Vagina (tissue), 2 donors: ENCODE measurements at regions not wholly inside any gene's neighbourhood (a gene's known extent, or its start where the extent isn't known, plus 50 kb on each side); places are given as distances from the start of the nearest gene placed in this dataset.
"Not testable (repeated sequence)": the region's sequence is repeated elsewhere in the genome, so short reads cannot be mapped to it uniquely, and the experiment has no call there.

Experiments used
- POLR2A ChIP-seq, 2 donors: fragments of 450-650 bp; IDR thresholded peaks; one replicate each; pipeline ENCODE4 v1.6.1; 2017; ENCODE audit warnings: antibody characterized with exemption in 2 of 2, mild to moderate bottlenecking in 2 of 2, moderate library complexity in 2 of 2
- POLR2AphosphoS5 ChIP-seq, 2 donors: sonication (generic); formaldehyde crosslinking; IDR thresholded peaks; one replicate each; pipeline ENCODE4 v1.9.0; 2017; ENCODE audit warnings: antibody characterized with exemption in 2 of 2, mild to moderate bottlenecking in 2 of 2, low read depth in 1 of 2; ENCODE audit not compliant: insufficient read depth in 1 of 2
- TF ChIP-seq, protein P1 (sequence below), 3 experiments: fragments of 450-650 bp in 2 of 3; fragments of 200-600 bp in 1 of 3; sonication (generic) in 1 of 3; IDR thresholded peaks; one replicate each; pipeline ENCODE4 v1.5.1; 2017 to 2019; ENCODE audit warnings: antibody characterized with exemption in 3 of 3, mild to moderate bottlenecking in 2 of 3, moderate library complexity in 2 of 3

- TF ChIP-seq, protein P1, sequence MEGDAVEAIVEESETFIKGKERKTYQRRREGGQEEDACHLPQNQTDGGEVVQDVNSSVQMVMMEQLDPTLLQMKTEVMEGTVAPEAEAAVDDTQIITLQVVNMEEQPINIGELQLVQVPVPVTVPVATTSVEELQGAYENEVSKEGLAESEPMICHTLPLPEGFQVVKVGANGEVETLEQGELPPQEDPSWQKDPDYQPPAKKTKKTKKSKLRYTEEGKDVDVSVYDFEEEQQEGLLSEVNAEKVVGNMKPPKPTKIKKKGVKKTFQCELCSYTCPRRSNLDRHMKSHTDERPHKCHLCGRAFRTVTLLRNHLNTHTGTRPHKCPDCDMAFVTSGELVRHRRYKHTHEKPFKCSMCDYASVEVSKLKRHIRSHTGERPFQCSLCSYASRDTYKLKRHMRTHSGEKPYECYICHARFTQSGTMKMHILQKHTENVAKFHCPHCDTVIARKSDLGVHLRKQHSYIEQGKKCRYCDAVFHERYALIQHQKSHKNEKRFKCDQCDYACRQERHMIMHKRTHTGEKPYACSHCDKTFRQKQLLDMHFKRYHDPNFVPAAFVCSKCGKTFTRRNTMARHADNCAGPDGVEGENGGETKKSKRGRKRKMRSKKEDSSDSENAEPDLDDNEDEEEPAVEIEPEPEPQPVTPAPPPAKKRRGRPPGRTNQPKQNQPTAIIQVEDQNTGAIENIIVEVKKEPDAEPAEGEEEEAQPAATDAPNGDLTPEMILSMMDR (IDR thresholded peaks at IDR 0.05): not testable (repeated sequence)
- not testable (repeated sequence) for TF ChIP-seq POLR2A (IDR thresholded peaks at IDR 0.05); POLR2AphosphoS5 (IDR thresholded peaks at IDR 0.05; ENCODE audit: insufficient read depth in 1 of 2, low read depth in 1 of 2)
Measured at GRCh38 chr15:20265710-20266109, 275.9 kb downstream of the GOLGA6L6 start.
